ACHN (cell line): ENCODE measurements at regions not wholly inside any gene's neighbourhood (a gene's known extent, or its start where the extent isn't known, plus 50 kb on each side); places are given as distances from the start of the nearest gene placed in this dataset.

ENCODE experiments used
- DNase-seq: peaks from one replicate; pipeline ENCODE4 v3.0.0-alpha.2; 2015
- in situ Hi-C: cut with HindIII; loops from 2 replicates; pipeline ENCODE4 v1.10.0; 2017; ENCODE audit warnings: low sequenced_read_pairs, low pct_ligation_motif_present, low pct_unique_long_range_greater_than_20kb

DNA sequence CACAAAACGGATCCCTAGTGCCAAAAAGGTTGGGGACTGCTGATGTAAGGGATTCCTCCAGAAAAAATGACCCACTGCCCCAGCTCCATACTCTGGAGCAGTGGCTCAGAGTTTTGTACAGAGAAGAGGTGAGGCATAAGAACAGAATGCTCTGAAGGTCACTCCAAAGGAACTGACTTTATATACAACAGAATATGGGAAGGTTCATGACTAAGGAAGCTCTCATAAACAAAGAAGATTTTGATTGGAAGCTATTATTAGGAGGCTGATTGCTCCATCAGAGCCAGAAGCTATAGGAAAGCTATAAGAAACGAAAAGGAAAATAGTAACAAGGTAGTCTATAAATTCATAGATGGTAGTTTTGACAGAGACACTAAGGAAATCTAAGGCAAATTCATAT, 203.1 kb downstream of the SLC7A11 start:
- in situ Hi-C loops, result no loop called here
- DNase-seq, result no peak

- DNase-seq, result no peak
- in situ Hi-C loops, result no loop called here
Measured at GRCh38 chr4:138037696-138038095, 204.5 kb downstream of the SLC7A11 start.

DNA sequence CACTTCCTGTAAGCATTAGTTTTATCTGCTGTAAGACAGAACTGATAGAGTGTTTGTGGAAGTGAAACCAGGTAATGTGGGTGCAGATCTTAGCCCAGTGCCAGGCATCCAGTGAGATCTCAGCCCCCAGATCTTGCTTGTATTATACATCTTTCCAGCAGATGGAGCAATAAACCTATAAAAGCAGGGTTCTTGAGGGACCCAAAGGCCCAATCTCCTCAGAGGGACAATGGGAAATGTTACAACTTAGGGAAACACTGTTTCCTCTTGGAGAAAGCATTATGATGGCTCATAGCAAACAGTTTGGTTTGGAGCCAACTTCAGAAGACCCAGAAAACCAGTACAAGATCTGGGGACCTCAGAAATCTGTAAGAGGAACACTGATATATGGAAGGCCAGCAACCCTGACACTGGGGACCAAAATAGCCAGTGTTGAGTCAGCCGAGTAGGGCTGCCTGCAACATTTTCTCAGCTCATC, 206.3 kb downstream of the SLC7A11 start:
- peak; percentile 66 for DNase-seq
- in situ Hi-C loops, result no loop called here

- in situ Hi-C loops, result no loop called here
- DNase-seq, result no peak
Measured at GRCh38 chr4:138034871-138035270, 207.3 kb downstream of the SLC7A11 start.

DNA sequence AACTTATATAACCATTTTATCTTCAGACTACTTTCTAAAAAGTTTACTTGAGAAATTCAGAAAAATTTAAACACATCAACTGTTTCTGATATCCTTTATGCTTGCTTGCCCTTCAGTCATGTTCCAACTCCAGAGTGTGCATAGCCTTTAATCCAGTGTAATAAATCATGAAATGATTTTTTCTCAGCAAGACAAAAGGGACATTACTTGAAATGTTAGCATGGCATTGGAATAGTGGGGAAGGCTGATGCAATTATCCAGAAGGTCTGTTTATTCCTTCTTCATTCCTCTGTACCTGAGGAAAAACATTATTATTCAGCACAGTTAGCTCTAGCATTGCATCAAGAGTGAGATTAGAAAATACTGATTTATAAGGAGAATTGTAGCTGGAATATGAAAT, 209.9 kb downstream of the SLC7A11 start:
- in situ Hi-C loops, result no loop called here
- DNase-seq, result no peak

DNA sequence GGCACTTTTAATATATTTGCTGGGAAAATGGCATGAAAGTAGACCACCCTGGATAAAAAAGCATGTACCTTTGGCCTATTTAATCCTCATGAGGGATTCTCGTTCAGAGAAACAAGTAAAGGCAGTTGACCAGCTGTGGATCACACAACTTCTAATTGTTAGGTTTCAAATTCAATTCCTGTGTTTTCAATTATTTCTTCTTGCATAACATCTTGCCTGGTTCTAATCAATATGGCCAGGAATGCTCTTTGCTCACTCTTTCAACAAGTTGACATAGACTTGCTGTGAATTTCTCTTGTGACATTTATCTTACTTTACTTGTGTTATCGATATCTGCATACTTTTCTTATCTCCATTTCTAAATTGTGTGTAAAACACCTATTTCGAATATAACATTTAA, 211.8 kb downstream of the SLC7A11 start:
- in situ Hi-C loops, result no loop called here
- DNase-seq, result no peak

DNA sequence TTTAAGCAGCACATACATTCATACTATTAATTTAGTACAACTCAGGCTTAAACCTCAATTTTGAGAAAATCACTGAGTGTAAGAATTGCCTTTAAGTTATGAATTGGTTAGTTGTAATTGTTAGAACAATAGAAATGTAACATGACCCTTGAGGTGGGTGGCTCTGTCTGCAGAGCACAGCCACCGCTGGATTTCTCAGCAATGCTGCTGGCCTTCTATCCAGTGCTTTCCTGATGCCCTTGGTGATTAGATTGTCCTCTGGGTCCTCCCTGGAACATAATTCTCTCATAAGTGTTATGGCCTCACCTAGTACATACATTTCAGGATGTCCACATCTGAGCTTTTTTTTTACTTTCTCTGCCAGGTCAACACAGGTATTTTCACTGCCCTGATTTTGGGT, 213.2 kb downstream of the SLC7A11 start:
- in situ Hi-C loops, result no loop called here

GRCh38 chr4:138021139-138021830, 220.9 kb downstream of the SLC7A11 start:
- no peak for DNase-seq
- in situ Hi-C loops, result no loop called here

More for the DNA sequence above, 213.2 kb downstream of the SLC7A11 start:
- no peak for DNase-seq

DNA sequence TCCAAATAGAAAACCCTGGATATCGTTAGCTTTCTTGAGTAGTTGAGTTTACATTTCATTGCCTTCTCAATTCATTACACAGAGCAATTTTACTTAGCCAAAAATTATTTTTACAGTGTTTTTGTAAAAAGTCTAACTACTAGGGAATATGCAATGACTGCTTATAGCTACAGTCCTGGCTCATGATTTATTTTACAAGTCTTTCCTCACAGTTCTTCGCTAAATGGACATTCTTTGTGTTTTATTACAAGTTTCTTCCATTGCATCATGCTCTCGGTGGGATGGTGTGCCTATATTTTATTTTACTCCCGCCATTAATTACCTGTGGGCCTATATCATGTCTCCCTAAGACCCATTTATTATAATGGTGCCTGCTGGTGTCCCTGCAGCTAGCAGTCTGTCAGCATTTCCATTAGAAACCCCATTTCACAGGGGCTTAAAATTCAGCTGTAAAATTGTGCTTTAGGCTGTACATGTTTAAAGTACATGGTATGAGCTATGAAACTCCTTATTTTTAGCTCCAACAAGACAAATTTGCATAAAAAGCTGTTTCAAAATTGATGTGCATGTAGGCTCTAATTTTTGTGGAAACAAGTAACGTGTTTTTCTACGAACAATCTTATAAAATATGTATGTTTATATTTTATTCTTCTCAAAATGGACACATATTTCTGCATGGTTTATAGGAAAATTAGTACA, 227.4 kb downstream of the SLC7A11 start:
- in situ Hi-C loops, result no loop called here
- no peak for DNase-seq

DNA sequence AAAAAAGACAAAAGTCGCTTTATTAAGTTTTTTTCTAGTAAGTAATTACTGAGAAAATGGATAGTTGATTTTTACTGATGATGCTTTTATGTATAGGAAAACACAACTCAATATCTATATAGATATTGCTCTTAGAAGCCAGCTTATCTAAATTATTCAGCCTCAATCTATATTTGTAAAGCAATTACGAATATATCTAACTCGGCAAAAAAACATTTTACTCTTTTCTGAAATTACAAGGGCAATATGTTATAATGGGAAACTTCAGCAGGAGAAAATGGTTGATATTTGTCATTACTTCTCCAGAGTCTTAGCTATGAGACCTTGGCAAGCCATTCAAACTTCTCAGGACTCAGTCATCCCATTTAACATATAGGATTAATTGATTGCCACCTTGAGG, 228.5 kb downstream of the SLC7A11 start:
- no peak for DNase-seq
- in situ Hi-C loops, result no loop called here

GRCh38 chr4:138010639-138011038, 231.5 kb downstream of the SLC7A11 start:
- in situ Hi-C loops, result no loop called here
- DNase-seq, result no peak

DNA sequence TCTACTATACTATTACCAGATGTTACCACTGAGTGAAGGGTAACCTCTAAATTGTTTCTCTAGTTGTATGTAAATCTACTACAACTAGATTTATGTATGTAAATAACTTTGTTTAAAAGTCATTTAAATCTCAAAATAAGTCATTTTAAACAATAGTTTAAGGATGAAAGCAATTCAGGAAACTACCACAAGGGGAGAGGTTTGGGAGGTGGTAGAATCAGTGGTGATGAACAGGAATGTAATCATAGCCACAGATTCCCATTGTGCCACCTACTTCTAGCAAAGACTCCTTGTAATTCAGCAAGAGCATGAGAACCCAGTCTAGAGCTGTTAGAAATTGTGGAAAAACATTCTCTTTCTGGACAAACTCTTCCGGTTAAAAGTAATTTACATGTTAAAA, 234.6 kb downstream of the SLC7A11 start:
- peak; percentile 12 for DNase-seq
- in situ Hi-C loops, result no loop called here

DNA sequence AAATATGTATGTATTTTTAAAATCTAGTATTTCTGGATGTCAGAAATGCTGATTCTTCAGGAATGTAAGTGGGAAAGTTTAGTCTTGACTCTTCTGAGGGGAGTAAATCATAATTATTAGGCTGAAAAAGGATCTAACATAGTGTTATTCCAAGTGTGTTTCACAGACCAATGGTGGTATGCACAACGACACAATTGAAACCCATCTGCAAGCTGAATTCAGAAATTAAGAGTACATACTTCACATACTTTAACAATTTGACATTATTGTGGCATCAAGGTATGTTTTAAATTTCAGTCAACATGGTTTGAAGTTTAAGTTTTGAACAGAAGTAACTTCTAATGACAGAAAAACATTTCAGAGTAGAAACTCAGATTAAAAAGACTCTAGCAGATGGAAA, 236.7 kb downstream of the SLC7A11 start:
- in situ Hi-C loops, result no loop called here
- no peak for DNase-seq

- DNase-seq, result no peak
- in situ Hi-C loops, result no loop called here
Measured at GRCh38 chr4:138003248-138003647, 238.9 kb downstream of the SLC7A11 start.

DNA sequence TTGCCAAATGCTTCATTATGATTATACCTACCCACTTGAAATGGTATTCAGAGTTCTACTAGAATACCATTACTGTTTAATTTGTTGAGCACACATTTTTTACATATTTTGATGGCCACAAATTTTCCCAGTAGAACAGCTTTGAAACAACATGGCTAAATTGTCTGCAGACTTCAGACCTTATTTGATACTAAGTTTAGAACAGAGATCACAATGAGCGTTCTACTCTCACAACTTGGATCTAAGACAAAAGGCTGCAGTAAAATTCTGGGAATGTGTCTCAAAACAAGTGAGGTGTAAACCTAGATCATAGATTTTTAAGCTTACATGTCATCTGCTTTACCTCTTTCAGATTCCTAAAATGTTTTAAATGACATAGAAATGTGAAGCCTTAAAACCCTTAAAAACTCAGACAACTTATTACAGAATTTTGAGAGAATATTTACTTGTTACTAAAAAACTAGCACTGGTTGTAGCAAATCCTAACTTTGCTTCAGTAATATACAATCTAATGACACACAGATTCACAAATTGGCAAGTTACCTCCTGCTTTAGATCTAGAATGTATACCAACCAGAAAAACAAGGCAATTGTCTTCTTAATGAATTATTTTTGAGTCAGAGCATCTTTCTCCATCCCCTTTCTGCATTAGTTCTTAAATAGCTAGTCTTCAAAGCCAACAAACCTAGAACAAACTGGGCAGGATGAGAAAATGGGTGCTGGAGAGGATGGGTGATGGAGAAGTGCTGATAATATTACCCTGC, 243.3 kb downstream of the SLC7A11 start:
- DNase-seq, result no peak
- in situ Hi-C loops, result no loop called here

- in situ Hi-C loops, result no loop called here
- DNase-seq, result no peak
Measured at GRCh38 chr4:137997496-137997895, 244.7 kb downstream of the SLC7A11 start.

DNA sequence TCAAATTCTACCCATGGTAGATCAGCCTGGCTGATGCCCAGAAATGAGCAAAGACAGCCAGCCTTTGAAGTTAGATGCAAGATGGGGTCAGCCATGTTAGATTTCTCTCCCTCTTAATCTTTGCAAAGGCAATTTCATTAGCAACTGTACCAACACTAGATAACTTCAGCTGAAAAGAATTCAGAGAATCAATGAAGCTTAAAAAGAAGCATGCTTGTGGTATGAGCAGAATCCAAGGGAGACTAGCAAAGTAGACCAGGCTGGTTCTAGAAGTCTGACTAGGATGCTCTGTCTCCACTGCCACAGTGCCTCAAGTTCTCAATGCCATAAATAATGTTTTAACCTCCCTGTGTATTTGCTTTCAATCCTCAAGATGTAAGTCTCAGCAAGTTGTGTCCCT, 247.3 kb downstream of the SLC7A11 start:
- in situ Hi-C loops, result no loop called here
- peak; percentile 65 for DNase-seq

GRCh38 chr4:137993232-137993631, 248.9 kb downstream of the SLC7A11 start:
- in situ Hi-C loops, result no loop called here
- no peak for DNase-seq

GRCh38 chr4:137981277-137981676, 260.9 kb downstream of the SLC7A11 start:
- DNase-seq, result peak; percentile 19
- in situ Hi-C loops, result no loop called here
